Liver (tissue), 8 donors: ENCODE measurements at regions not wholly inside any gene's neighbourhood (a gene's known extent, or its start where the extent isn't known, plus 50 kb on each side); places are given as distances from the start of the nearest gene placed in this dataset.

ENCODE experiments used
- DNase-seq: peaks from one replicate; pipeline ENCODE4 v3.0.0-alpha.2; 2017; ENCODE audit warnings: low spot score
- H3K27ac ChIP-seq, 2 donors: one replicate each; pipeline ENCODE4 v1.7.0; 2013; ENCODE audit warnings: inconsistent platforms in 2 of 2, low read length in 2 of 2, control low read depth in 1 of 2, low read depth in 1 of 2, mild to moderate bottlenecking in 1 of 2
- H3K27me3 ChIP-seq, 4 donors: one replicate each; pipeline versions ENCODE4 v1.6.1 to v1.7.0; 2013; ENCODE audit warnings: low read length in 3 of 4, inconsistent platforms in 1 of 4, mild to moderate bottlenecking in 1 of 4, moderate library complexity in 1 of 4; ENCODE audit not compliant: control insufficient read depth in 4 of 4, insufficient read depth in 4 of 4
- H3K36me3 ChIP-seq, 4 donors: one replicate each; pipeline versions ENCODE4 v1.6.1 to v1.7.0; 2013; ENCODE audit warnings: low read length in 3 of 4, mild to moderate bottlenecking in 3 of 4, low read depth in 1 of 4, moderate library complexity in 1 of 4; ENCODE audit not compliant: control insufficient read depth in 4 of 4, insufficient read depth in 3 of 4
- H3K4me1 ChIP-seq, 4 donors: one replicate each; pipeline versions ENCODE4 v1.6.1 to v1.7.0; 2013; ENCODE audit warnings: low read length in 3 of 4, mild to moderate bottlenecking in 3 of 4, moderate library complexity in 1 of 4; ENCODE audit not compliant: control insufficient read depth in 4 of 4, insufficient read depth in 4 of 4
- H3K4me3 ChIP-seq, 3 donors: one replicate each; pipeline versions ENCODE4 v1.6.1 to v1.7.0; 2013; ENCODE audit warnings: low read length in 3 of 3, control low read depth in 1 of 3, low read depth in 1 of 3, mild to moderate bottlenecking in 1 of 3
- H3K9ac ChIP-seq, 2 donors: one replicate each; pipeline ENCODE4 v1.7.0; 2013; ENCODE audit warnings: low read length in 2 of 2, mild to moderate bottlenecking in 2 of 2, moderate library complexity in 2 of 2, control low read depth in 1 of 2, low read depth in 1 of 2
- H3K9me3 ChIP-seq, 4 donors: one replicate each; pipeline versions ENCODE4 v1.6.1 to v1.7.0; 2013; ENCODE audit warnings: low read length in 3 of 4; ENCODE audit not compliant: control insufficient read depth in 4 of 4
- EGR1 ChIP-seq, 2 donors: IDR thresholded peaks; 2 replicates each; pipeline ENCODE4 v1.6.1; 2016 to 2018; ENCODE audit warnings: antibody characterized with exemption in 2 of 2, low read depth in 2 of 2
- FOXA1 ChIP-seq: IDR thresholded peaks from 2 replicates; pipeline ENCODE4 v1.6.1; 2016; ENCODE audit warnings: antibody characterized with exemption
- FOXA2 ChIP-seq: IDR thresholded peaks from 2 replicates; pipeline ENCODE4 v1.6.1; 2016; ENCODE audit warnings: antibody characterized with exemption
- GABPA ChIP-seq, 2 donors: IDR thresholded peaks in 1 of 2; conservative IDR thresholded peaks in 1 of 2; 2 replicates each; pipeline ENCODE4 v1.6.1; 2016; ENCODE audit warnings: antibody characterized with exemption in 2 of 2, mild to moderate bottlenecking in 1 of 2, moderate library complexity in 1 of 2
- HNF4A ChIP-seq, 2 donors: conservative IDR thresholded peaks; 2 replicates each; pipeline ENCODE4 v1.6.1; 2016; ENCODE audit warnings: antibody characterized with exemption in 2 of 2, mild to moderate bottlenecking in 2 of 2
- HNF4G ChIP-seq: IDR thresholded peaks from 2 replicates; pipeline ENCODE4 v1.6.1; 2016; ENCODE audit warnings: antibody characterized with exemption
- JUND ChIP-seq, 2 donors: IDR thresholded peaks; 2 replicates each; pipeline ENCODE4 v1.6.1; 2016; ENCODE audit warnings: antibody characterized with exemption in 2 of 2
- NR2F2 ChIP-seq: IDR thresholded peaks from 2 replicates; pipeline ENCODE4 v1.6.1; 2016; ENCODE audit warnings: antibody characterized with exemption
- RAD21 ChIP-seq, 2 donors: IDR thresholded peaks; 2 replicates each; pipeline ENCODE4 v1.6.1; 2016; ENCODE audit warnings: antibody characterized with exemption in 2 of 2, mild to moderate bottlenecking in 2 of 2
- SP1 ChIP-seq: IDR thresholded peaks from 2 replicates; pipeline ENCODE4 v1.6.1; 2018; ENCODE audit warnings: antibody characterized with exemption, mild to moderate bottlenecking
- TAF1 ChIP-seq: conservative IDR thresholded peaks from 2 replicates; pipeline ENCODE4 v1.6.1; 2016; ENCODE audit warnings: antibody characterized with exemption, mild to moderate bottlenecking
- YY1 ChIP-seq: IDR thresholded peaks from 2 replicates; pipeline ENCODE4 v1.6.1; 2016; ENCODE audit warnings: antibody characterized with exemption, mild to moderate bottlenecking
- ZBTB33 ChIP-seq: IDR thresholded peaks from 2 replicates; pipeline ENCODE4 v1.6.1; 2016; ENCODE audit warnings: antibody characterized with exemption
- WGBS: extraction: QIAGEN DNeasy Blood & Tissue Kit; methylation state at CpG from one replicate; pipeline ENCODE4 v1.1.7; 2013; 5-methylcytosine and 5-hydroxymethylcytosine counted together
- TF ChIP-seq, protein P1 (sequence below): IDR thresholded peaks from 2 replicates; pipeline ENCODE4 v1.6.1; 2016; ENCODE audit warnings: antibody characterized with exemption, mild to moderate bottlenecking
- TF ChIP-seq, protein P2 (sequence below): IDR thresholded peaks from 2 replicates; pipeline ENCODE4 v1.6.1; 2016; ENCODE audit warnings: antibody characterized with exemption
- TF ChIP-seq, protein P3 (sequence below): IDR thresholded peaks from 2 replicates; pipeline ENCODE4 v1.6.1; 2016; ENCODE audit warnings: antibody characterized with exemption
- TF ChIP-seq, protein P4 (sequence below): fragments of 150-350 bp; IDR thresholded peaks from 2 replicates; pipeline ENCODE4 v1.5.1; 2017; ENCODE audit warnings: improper control_type of control experiment, low read depth, low read length; ENCODE audit not compliant: missing input control
- donor health status: healthy.
- donor health status: healthy.
- donor health status: healthy.
- donor health status: healthy.
- donor health status: healthy.

GRCh38 chr16:56108056-56108471, 83.2 kb upstream of the GNAO1 start:
- no peak overlapping the region for H3K9ac ChIP-seq

More at GRCh38 chr16:56108056-56108471, 83.2 kb upstream of the GNAO1 start:
- Histone ChIP-seq H3K9me3 (no peaks in the 10 kb centered on the region), H3K36me3 (no peaks in the 10 kb centered on the region), H3K27me3 (no peaks in the 10 kb centered on the region), H3K4me1 (no peaks in the 10 kb centered on the region), H3K27ac (no peak overlapping the region), H3K4me3 (no peak overlapping the region)
- 43% methylated on average over 2 of the region's 2 CpGs for WGBS
- no peak for DNase-seq
- TF ChIP-seq EGR1 (IDR thresholded peaks at IDR 0.05; ENCODE audit: low read depth in 2 of 2) = no peak
- no peak for TF ChIP-seq FOXA1
- TF ChIP-seq JUND (IDR thresholded peaks at IDR 0.05) = no peak
- no peak for TF ChIP-seq TAF1
- TF ChIP-seq, protein P1, sequence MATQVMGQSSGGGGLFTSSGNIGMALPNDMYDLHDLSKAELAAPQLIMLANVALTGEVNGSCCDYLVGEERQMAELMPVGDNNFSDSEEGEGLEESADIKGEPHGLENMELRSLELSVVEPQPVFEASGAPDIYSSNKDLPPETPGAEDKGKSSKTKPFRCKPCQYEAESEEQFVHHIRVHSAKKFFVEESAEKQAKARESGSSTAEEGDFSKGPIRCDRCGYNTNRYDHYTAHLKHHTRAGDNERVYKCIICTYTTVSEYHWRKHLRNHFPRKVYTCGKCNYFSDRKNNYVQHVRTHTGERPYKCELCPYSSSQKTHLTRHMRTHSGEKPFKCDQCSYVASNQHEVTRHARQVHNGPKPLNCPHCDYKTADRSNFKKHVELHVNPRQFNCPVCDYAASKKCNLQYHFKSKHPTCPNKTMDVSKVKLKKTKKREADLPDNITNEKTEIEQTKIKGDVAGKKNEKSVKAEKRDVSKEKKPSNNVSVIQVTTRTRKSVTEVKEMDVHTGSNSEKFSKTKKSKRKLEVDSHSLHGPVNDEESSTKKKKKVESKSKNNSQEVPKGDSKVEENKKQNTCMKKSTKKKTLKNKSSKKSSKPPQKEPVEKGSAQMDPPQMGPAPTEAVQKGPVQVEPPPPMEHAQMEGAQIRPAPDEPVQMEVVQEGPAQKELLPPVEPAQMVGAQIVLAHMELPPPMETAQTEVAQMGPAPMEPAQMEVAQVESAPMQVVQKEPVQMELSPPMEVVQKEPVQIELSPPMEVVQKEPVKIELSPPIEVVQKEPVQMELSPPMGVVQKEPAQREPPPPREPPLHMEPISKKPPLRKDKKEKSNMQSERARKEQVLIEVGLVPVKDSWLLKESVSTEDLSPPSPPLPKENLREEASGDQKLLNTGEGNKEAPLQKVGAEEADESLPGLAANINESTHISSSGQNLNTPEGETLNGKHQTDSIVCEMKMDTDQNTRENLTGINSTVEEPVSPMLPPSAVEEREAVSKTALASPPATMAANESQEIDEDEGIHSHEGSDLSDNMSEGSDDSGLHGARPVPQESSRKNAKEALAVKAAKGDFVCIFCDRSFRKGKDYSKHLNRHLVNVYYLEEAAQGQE = no peak
- no peak for TF ChIP-seq HNF4A (conservative IDR thresholded peaks at IDR 0.05)
- TF ChIP-seq, protein P2, sequence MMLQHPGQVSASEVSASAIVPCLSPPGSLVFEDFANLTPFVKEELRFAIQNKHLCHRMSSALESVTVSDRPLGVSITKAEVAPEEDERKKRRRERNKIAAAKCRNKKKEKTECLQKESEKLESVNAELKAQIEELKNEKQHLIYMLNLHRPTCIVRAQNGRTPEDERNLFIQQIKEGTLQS = no peak
- no peak for TF ChIP-seq SP1
- TF ChIP-seq FOXA2 = no peak
- TF ChIP-seq, protein P3, sequence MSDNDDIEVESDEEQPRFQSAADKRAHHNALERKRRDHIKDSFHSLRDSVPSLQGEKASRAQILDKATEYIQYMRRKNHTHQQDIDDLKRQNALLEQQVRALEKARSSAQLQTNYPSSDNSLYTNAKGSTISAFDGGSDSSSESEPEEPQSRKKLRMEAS = no peak
- no peak for TF ChIP-seq YY1
- no peak for TF ChIP-seq RAD21 (IDR thresholded peaks at IDR 0.05)
- TF ChIP-seq, protein P4, sequence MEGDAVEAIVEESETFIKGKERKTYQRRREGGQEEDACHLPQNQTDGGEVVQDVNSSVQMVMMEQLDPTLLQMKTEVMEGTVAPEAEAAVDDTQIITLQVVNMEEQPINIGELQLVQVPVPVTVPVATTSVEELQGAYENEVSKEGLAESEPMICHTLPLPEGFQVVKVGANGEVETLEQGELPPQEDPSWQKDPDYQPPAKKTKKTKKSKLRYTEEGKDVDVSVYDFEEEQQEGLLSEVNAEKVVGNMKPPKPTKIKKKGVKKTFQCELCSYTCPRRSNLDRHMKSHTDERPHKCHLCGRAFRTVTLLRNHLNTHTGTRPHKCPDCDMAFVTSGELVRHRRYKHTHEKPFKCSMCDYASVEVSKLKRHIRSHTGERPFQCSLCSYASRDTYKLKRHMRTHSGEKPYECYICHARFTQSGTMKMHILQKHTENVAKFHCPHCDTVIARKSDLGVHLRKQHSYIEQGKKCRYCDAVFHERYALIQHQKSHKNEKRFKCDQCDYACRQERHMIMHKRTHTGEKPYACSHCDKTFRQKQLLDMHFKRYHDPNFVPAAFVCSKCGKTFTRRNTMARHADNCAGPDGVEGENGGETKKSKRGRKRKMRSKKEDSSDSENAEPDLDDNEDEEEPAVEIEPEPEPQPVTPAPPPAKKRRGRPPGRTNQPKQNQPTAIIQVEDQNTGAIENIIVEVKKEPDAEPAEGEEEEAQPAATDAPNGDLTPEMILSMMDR = no peak
- TF ChIP-seq NR2F2 = no peak
- no peak for TF ChIP-seq ZBTB33
- no peak for TF ChIP-seq GABPA (IDR thresholded peaks at IDR 0.05 in 1 of 2, conservative IDR thresholded peaks at IDR 0.05 in 1 of 2)
- no peak for TF ChIP-seq HNF4G
